ENCODE measurements at regions not wholly inside any gene's neighbourhood (a gene's known extent, or its start where the extent isn't known, plus 50 kb on each side); places are given as distances from the start of the nearest gene placed in this dataset.

- Mint-ChIP-seq H3K36me3 (ENCODE audit: low read depth) (no peaks in the 10 kb centered on the region; the same call in 2 of the 3 replicates), H3K27me3 (ENCODE audit: insufficient read depth, low read depth, poor library complexity) (peaks cover 6% of the 10 kb centered on the region), H3K27ac (no peak overlapping the region), H3K4me3 (no peak overlapping the region), H3K9me3 (no peaks in the 10 kb centered on the region), H3K4me1 (peaks cover 18% of the 10 kb centered on the region)
- Histone ChIP-seq H3K27ac (ENCODE audit: low read depth) (no peak overlapping the region), H3F3A (replicated peaks; ENCODE audit: low read depth) (no peaks in the 10 kb centered on the region), H3K9me2 (ENCODE audit: insufficient read depth) (no peaks in the 10 kb centered on the region; the same call in 1 of the 2 replicates), H3K27me3 (ENCODE audit: insufficient read depth) (no peaks in the 10 kb centered on the region), H4K20me1 (replicated peaks; ENCODE audit: insufficient read depth) (no peaks in the 10 kb centered on the region), H3K4me1 (ENCODE audit: insufficient read depth) (peaks cover 20% of the 10 kb centered on the region), H2AFZ (no peak overlapping the region), H3K36me3 (ENCODE audit: insufficient read depth) (no peaks in the 10 kb centered on the region), H3K79me2 (replicated peaks; ENCODE audit: insufficient read depth) (no peaks in the 10 kb centered on the region), H3K4me2 (no peak overlapping the region), H3K4me3 (no peak overlapping the region)
- TF ChIP-seq EZH2phosphoT487 (IDR thresholded peaks at IDR 0.05; ENCODE audit: unreplicated experiment): no peak
- TF ChIP-seq, protein P1, sequence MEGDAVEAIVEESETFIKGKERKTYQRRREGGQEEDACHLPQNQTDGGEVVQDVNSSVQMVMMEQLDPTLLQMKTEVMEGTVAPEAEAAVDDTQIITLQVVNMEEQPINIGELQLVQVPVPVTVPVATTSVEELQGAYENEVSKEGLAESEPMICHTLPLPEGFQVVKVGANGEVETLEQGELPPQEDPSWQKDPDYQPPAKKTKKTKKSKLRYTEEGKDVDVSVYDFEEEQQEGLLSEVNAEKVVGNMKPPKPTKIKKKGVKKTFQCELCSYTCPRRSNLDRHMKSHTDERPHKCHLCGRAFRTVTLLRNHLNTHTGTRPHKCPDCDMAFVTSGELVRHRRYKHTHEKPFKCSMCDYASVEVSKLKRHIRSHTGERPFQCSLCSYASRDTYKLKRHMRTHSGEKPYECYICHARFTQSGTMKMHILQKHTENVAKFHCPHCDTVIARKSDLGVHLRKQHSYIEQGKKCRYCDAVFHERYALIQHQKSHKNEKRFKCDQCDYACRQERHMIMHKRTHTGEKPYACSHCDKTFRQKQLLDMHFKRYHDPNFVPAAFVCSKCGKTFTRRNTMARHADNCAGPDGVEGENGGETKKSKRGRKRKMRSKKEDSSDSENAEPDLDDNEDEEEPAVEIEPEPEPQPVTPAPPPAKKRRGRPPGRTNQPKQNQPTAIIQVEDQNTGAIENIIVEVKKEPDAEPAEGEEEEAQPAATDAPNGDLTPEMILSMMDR (conservative IDR thresholded peaks at IDR 0.05; ENCODE audit: low read depth in 2 of 2): no peak
- TF ChIP-seq ZNF331 (CRISPR knock-in tag; IDR thresholded peaks at IDR 0.05; ENCODE audit: low read depth): no peak
- TF ChIP-seq, protein P2, sequence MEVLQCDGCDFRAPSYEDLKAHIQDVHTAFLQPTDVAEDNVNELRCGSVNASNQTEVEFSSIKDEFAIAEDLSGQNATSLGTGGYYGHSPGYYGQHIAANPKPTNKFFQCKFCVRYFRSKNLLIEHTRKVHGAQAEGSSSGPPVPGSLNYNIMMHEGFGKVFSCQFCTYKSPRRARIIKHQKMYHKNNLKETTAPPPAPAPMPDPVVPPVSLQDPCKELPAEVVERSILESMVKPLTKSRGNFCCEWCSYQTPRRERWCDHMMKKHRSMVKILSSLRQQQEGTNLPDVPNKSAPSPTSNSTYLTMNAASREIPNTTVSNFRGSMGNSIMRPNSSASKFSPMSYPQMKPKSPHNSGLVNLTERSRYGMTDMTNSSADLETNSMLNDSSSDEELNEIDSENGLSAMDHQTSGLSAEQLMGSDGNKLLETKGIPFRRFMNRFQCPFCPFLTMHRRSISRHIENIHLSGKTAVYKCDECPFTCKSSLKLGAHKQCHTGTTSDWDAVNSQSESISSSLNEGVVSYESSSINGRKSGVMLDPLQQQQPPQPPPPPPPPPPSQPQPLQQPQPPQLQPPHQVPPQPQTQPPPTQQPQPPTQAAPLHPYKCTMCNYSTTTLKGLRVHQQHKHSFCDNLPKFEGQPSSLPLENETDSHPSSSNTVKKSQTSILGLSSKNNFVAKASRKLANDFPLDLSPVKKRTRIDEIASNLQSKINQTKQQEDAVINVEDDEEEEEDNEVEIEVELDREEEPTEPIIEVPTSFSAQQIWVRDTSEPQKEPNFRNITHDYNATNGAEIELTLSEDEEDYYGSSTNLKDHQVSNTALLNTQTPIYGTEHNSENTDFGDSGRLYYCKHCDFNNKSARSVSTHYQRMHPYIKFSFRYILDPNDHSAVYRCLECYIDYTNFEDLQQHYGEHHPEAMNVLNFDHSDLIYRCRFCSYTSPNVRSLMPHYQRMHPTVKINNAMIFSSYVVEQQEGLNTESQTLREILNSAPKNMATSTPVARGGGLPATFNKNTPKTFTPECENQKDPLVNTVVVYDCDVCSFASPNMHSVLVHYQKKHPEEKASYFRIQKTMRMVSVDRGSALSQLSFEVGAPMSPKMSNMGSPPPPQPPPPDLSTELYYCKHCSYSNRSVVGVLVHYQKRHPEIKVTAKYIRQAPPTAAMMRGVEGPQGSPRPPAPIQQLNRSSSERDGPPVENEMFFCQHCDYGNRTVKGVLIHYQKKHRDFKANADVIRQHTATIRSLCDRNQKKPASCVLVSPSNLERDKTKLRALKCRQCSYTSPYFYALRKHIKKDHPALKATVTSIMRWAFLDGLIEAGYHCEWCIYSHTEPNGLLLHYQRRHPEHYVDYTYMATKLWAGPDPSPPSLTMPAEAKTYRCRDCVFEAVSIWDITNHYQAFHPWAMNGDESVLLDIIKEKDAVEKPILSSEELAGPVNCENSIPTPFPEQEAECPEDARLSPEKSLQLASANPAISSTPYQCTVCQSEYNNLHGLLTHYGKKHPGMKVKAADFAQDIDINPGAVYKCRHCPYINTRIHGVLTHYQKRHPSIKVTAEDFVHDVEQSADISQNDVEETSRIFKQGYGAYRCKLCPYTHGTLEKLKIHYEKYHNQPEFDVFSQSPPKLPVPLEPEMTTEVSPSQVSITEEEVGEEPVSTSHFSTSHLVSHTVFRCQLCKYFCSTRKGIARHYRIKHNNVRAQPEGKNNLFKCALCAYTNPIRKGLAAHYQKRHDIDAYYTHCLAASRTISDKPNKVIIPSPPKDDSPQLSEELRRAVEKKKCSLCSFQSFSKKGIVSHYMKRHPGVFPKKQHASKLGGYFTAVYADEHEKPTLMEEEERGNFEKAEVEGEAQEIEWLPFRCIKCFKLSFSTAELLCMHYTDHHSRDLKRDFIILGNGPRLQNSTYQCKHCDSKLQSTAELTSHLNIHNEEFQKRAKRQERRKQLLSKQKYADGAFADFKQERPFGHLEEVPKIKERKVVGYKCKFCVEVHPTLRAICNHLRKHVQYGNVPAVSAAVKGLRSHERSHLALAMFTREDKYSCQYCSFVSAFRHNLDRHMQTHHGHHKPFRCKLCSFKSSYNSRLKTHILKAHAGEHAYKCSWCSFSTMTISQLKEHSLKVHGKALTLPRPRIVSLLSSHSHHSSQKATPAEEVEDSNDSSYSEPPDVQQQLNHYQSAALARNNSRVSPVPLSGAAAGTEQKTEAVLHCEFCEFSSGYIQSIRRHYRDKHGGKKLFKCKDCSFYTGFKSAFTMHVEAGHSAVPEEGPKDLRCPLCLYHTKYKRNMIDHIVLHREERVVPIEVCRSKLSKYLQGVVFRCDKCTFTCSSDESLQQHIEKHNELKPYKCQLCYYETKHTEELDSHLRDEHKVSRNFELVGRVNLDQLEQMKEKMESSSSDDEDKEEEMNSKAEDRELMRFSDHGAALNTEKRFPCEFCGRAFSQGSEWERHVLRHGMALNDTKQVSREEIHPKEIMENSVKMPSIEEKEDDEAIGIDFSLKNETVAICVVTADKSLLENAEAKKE (CRISPR knock-in tag; IDR thresholded peaks at IDR 0.05): no peak
- no peak for TF ChIP-seq NANOG (IDR thresholded peaks at IDR 0.05; ENCODE audit: borderline replicate concordance)
- TF ChIP-seq EZH2 (IDR thresholded peaks at IDR 0.05; ENCODE audit: low read depth, unreplicated experiment): no peak
- TF ChIP-seq STAT1 (IDR thresholded peaks at IDR 0.05; ENCODE audit: unreplicated experiment): no peak
- TF ChIP-seq REST (IDR thresholded peaks at IDR 0.05; ENCODE audit: unreplicated experiment): no peak
- TF ChIP-seq POLR2AphosphoS5 (IDR thresholded peaks at IDR 0.05; ENCODE audit: low read depth): no peak
- no peak for TF ChIP-seq CREB1 (CRISPR knock-in tag; IDR thresholded peaks at IDR 0.05; ENCODE audit: low read depth)
- TF ChIP-seq ZNF114 (CRISPR knock-in tag; IDR thresholded peaks at IDR 0.05): no peak
- TF ChIP-seq JUNB (IDR thresholded peaks at IDR 0.05; ENCODE audit: unreplicated experiment): no peak
- TF ChIP-seq ETS1 (IDR thresholded peaks at IDR 0.05): no peak
- ATAC-seq (no peak), DNase-seq (ENCODE audit: low spot score) (no peak)
Observed at GRCh38 chr16:13436641-13437412, 483.1 kb upstream of the ERCC4 start.
